Gastroesophageal sphincter (tissue), 3 donors: ENCODE measurements at regions not wholly inside any gene's neighbourhood (a gene's known extent, or its start where the extent isn't known, plus 50 kb on each side); places are given as distances from the start of the nearest gene placed in this dataset.

Source experiments
- CTCF ChIP-seq, 4 experiments: fragments of 200-600 bp in 2 of 4; fragments of 450-650 bp in 2 of 4; sonication (generic) in 1 of 4; IDR thresholded peaks; one replicate each; pipeline ENCODE4 v1.5.1; 2017 to 2019; ENCODE audit warnings: antibody characterized with exemption in 4 of 4, mild to moderate bottlenecking in 2 of 4, moderate library complexity in 2 of 4
- POLR2A ChIP-seq, 2 donors: fragments of 450-650 bp; IDR thresholded peaks; one replicate each; pipeline ENCODE4 v1.6.1; 2017; ENCODE audit warnings: antibody characterized with exemption in 2 of 2, mild to moderate bottlenecking in 2 of 2, moderate library complexity in 1 of 2

DNA sequence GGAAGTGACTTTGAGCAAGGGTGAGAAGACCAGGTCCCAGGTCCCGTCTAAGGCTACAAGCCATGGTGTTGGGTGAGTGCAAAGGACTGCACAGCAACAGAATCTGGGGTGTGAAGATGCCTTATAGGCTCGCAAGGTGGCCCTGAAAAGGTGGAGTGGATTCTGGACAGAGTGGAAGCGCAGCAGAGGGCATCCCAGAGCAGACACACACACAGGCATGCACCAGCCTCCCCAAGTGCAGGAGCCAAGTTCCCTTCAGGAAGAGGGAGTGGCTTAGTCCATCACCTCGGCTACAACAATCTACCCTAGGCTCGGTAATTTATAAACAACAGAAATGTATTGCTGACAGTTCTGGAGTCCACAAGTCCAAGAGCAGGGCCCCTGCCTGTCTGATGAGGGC lies 180.1 kb upstream of the PDE10A start:
- TF ChIP-seq CTCF (IDR thresholded peaks at IDR 0.05) (no peak), POLR2A (IDR thresholded peaks at IDR 0.05) (no peak)
